Sigmoid colon (tissue), 6 donors: ENCODE measurements at regions not wholly inside any gene's neighbourhood (a gene's known extent, or its start where the extent isn't known, plus 50 kb on each side); places are given as distances from the start of the nearest gene placed in this dataset.

Source experiments
- DNase-seq: peaks from one replicate; pipeline ENCODE4 v3.0.0-alpha.2; 2019
- H3K27ac ChIP-seq, 4 donors: fragments of 200-600 bp; sonication (generic); one replicate each; pipeline ENCODE4 v1.5.1; 2016 to 2019; ENCODE audit warnings: mild to moderate bottlenecking in 1 of 4
- H3K27me3 ChIP-seq, 3 donors: fragments of 200-600 bp; sonication (generic); one replicate each; pipeline ENCODE4 v1.5.1; 2019; ENCODE audit warnings: mild to moderate bottlenecking in 1 of 3
- H3K36me3 ChIP-seq, 4 donors: fragments of 200-600 bp; sonication (generic); one replicate each; pipeline ENCODE4 v1.5.1; 2016 to 2019
- H3K4me1 ChIP-seq, 4 donors: fragments of 200-600 bp; sonication (generic); one replicate each; pipeline ENCODE4 v1.5.1; 2017 to 2019
- H3K4me3 ChIP-seq, 4 donors: fragments of 200-600 bp; sonication (generic); one replicate each; pipeline ENCODE4 v1.5.1; 2017 to 2019; ENCODE audit warnings: mild to moderate bottlenecking in 2 of 4, moderate library complexity in 1 of 4
- H3K9me3 ChIP-seq, 4 donors: fragments of 200-600 bp in 3 of 4; sonication (generic) in 3 of 4; one replicate each; pipeline versions ENCODE4 v1.5.1 to v1.6.1; 2013 to 2019
- EP300 ChIP-seq, 4 donors: sonication (generic); formaldehyde crosslinking; IDR thresholded peaks; one replicate each; pipeline ENCODE4 v1.6.1; 2017; ENCODE audit warnings: antibody characterized with exemption in 4 of 4
- POLR2A ChIP-seq, 2 donors: fragments of 450-650 bp; IDR thresholded peaks; one replicate each; pipeline ENCODE4 v1.6.1; 2016; ENCODE audit warnings: antibody characterized with exemption in 2 of 2, mild to moderate bottlenecking in 2 of 2, moderate library complexity in 2 of 2
- POLR2AphosphoS5 ChIP-seq, 4 donors: sonication (generic); formaldehyde crosslinking; IDR thresholded peaks; one replicate each; pipeline ENCODE4 v1.6.1; 2017; ENCODE audit warnings: antibody characterized with exemption in 4 of 4
- WGBS, 2 donors: extraction: QIAGEN DNeasy Blood & Tissue Kit; methylation state at CpG; one replicate each; pipeline ENCODE4 v1.1.7; 2013; 5-methylcytosine and 5-hydroxymethylcytosine counted together
- intact Hi-C: fragments of 100-400 bp; cut with DNase I; formaldehyde crosslinking; loops from one replicate; pipeline ENCODE4 v1.15.1; 2023
- TF ChIP-seq, protein P1 (sequence below), 4 experiments: fragments of 450-650 bp in 3 of 4; fragments of 200-600 bp in 1 of 4; IDR thresholded peaks; one replicate each; pipeline ENCODE4 v1.5.1; 2016 to 2019; ENCODE audit warnings: antibody characterized with exemption in 4 of 4, mild to moderate bottlenecking in 3 of 4, moderate library complexity in 2 of 4
- donor health status: healthy with polysubstance abuse.
- donor health status: healthy.

DNA sequence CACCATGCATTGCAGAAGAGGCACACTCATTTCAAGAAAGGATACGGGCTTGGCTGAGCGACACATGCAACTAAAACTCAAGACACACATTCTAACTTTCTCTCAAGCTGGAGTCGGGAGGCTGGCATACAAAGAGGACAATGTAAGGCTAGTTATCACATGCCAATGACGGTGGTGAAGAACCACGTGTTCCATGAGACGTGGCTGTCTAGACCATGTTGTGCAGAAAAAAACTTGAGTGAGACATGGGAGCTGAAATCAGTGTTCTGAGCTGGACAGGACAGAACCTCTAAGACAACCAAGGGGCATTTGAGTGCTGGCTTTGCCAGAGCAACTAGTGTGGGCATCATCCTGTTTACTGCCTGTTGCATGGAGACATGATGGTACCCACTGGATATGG lies 193.0 kb upstream of the DPP6 start:
- H3K27me3 ChIP-seq: no peaks in the 10 kb centered on the region
- TF ChIP-seq POLR2AphosphoS5 (IDR thresholded peaks at IDR 0.05) (no peak), EP300 (IDR thresholded peaks at IDR 0.05) (no peak), POLR2A (IDR thresholded peaks at IDR 0.05) (no peak)
- TF ChIP-seq, protein P1, sequence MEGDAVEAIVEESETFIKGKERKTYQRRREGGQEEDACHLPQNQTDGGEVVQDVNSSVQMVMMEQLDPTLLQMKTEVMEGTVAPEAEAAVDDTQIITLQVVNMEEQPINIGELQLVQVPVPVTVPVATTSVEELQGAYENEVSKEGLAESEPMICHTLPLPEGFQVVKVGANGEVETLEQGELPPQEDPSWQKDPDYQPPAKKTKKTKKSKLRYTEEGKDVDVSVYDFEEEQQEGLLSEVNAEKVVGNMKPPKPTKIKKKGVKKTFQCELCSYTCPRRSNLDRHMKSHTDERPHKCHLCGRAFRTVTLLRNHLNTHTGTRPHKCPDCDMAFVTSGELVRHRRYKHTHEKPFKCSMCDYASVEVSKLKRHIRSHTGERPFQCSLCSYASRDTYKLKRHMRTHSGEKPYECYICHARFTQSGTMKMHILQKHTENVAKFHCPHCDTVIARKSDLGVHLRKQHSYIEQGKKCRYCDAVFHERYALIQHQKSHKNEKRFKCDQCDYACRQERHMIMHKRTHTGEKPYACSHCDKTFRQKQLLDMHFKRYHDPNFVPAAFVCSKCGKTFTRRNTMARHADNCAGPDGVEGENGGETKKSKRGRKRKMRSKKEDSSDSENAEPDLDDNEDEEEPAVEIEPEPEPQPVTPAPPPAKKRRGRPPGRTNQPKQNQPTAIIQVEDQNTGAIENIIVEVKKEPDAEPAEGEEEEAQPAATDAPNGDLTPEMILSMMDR (IDR thresholded peaks at IDR 0.05): no peak
- intact Hi-C loops: no loop called here
- H3K36me3 ChIP-seq: no peaks in the 10 kb centered on the region
- no peak overlapping the region for H3K4me3 ChIP-seq
- peaks cover 0 to 22% (median 17%) of the 10 kb centered on the region in 4 donors for H3K4me1 ChIP-seq
- H3K9me3 ChIP-seq: peaks cover 0 to 4% (median under 1%) of the 10 kb centered on the region in 4 donors
- H3K27ac ChIP-seq: peak overlapping the region in 2 of 4 donors; percentile 67 to 72
- no peak for DNase-seq
- 91 to 95% methylated on average over 6 of the region's 6 CpGs for WGBS, 2 donors

DNA sequence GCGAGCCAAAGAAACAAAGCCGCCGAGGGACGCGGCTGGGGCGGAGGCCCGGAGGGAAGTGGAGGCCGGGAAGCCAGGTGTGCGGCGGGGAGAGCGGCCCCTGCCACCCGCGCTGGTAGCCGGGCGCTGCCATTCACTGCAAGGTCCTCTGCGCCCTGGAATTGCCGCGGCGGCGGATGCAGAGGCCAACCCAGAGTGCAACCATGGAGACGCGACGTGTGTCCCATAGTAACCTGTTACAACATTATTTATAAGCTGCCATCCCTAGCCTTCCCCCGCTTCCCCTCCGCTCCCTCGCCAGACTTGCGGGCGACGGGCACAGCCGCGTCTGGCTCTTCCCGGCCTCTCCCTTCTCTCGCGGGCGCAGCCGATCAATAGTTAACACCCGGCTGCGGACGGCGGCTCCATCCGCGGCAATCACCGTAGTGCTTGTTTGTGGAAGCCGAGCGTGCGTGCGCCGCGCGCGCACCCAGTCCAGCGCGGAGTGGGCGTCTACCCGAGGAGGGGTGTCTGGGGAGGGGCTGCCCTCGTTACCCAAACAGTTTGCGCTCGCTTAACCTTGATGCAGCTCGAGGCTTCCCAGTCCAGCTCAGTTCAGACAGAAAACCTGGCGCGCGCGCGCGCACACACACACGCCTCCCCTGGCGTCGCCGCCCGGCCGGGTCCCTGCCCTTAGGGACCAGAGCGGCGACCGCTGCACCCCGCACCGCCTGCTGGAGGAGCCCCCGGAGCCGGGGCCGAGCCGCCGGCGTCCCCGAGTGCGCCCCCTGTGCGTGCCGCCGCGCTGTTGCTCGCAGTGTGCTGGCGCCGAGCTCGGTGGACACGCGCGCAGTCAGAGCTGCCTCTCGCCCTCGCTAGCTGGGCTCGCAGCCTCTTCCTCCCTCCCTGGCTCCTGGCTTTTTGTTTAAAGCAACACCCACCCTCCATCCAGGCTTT lies 165.4 kb upstream of the DPP6 start:
- H3K36me3 ChIP-seq: no peaks in the 10 kb centered on the region
- peak overlapping the region; percentile 32 to 59 (median 50) for H3K4me3 ChIP-seq
- H3K4me1 ChIP-seq: peaks cover 0 to 30% (median 24%) of the 10 kb centered on the region in 4 donors
- 4 to 18% methylated on average over 98 of the region's 98 CpGs for WGBS, 2 donors
- H3K27me3 ChIP-seq: peaks cover 0 to 30% (median 9%) of the 10 kb centered on the region in 3 donors
- peak; percentile 63 for DNase-seq
- H3K27ac ChIP-seq: peak overlapping the region in 1 of 4 donors; percentile 39
- TF ChIP-seq, protein P1 (IDR thresholded peaks at IDR 0.05): no peak
- no peak for TF ChIP-seq POLR2AphosphoS5 (IDR thresholded peaks at IDR 0.05)
- no peak for TF ChIP-seq EP300 (IDR thresholded peaks at IDR 0.05)
- no peak for TF ChIP-seq POLR2A (IDR thresholded peaks at IDR 0.05)
- H3K9me3 ChIP-seq: no peaks in the 10 kb centered on the region
- intact Hi-C loops: no loop called here

- peak overlapping the region in 1 of 4 donors; percentile 39 for H3K27ac ChIP-seq
- H3K4me1 ChIP-seq: peaks cover 0 to 30% (median 24%) of the 10 kb centered on the region in 4 donors
- 5 to 29% methylated on average over 82 of the region's 82 CpGs for WGBS, 2 donors
- peak overlapping the region; percentile 32 to 59 (median 50) for H3K4me3 ChIP-seq
- no peaks in the 10 kb centered on the region for H3K9me3 ChIP-seq
- intact Hi-C loops: no loop called here
- TF ChIP-seq EP300 (IDR thresholded peaks at IDR 0.05): no peak
- no peak for TF ChIP-seq POLR2AphosphoS5 (IDR thresholded peaks at IDR 0.05)
- TF ChIP-seq POLR2A (IDR thresholded peaks at IDR 0.05): no peak
- TF ChIP-seq, protein P1 (IDR thresholded peaks at IDR 0.05): no peak
- peaks cover 0 to 30% (median 9%) of the 10 kb centered on the region in 3 donors for H3K27me3 ChIP-seq
- no peak for DNase-seq
- H3K36me3 ChIP-seq: no peaks in the 10 kb centered on the region
Measured at GRCh38 chr7:153887749-153888569, 164.2 kb upstream of the DPP6 start.

DNA sequence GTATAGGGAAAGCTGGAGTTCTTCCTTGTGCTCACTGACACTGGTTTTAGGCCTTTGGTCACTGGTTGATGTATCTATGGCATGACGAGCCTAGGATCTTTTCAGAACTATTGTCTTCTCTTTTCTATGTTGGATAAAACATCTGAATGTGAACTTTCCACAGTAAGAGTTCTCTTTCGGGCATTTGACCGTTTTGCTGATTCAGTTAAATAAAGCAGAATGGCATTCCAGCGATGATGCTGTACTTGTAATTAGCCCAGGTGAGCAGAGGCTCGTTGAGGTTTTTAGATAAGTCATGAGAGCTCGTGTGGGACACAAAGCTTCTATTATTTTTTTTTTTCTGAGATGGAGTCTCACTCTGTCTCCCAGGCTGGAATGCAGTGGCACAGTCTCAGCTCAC lies 160.2 kb upstream of the DPP6 start:
- whole genome bisulfite sequencing, 2 donors: 81% methylated on average over 6 of the region's 6 CpGs
- H3K27ac ChIP-seq: no peak overlapping the region
- no peaks in the 10 kb centered on the region for H3K36me3 ChIP-seq
- no peaks in the 10 kb centered on the region for H3K9me3 ChIP-seq
- no peak for DNase-seq
- TF ChIP-seq POLR2AphosphoS5 (IDR thresholded peaks at IDR 0.05): no peak
- TF ChIP-seq EP300 (IDR thresholded peaks at IDR 0.05): no peak
- TF ChIP-seq, protein P1 (IDR thresholded peaks at IDR 0.05): no peak
- TF ChIP-seq POLR2A (IDR thresholded peaks at IDR 0.05): no peak
- H3K4me1 ChIP-seq: peaks cover 0 to 19% (median 14%) of the 10 kb centered on the region in 4 donors
- intact Hi-C loops: no loop called here
- no peak overlapping the region for H3K4me3 ChIP-seq
- H3K27me3 ChIP-seq: peaks cover 0 to 20% (median 4%) of the 10 kb centered on the region in 3 donors
